ENCODE measurements at regions not wholly inside any gene's neighbourhood (a gene's known extent, or its start where the extent isn't known, plus 50 kb on each side); places are given as distances from the start of the nearest gene placed in this dataset.
"Not testable (repeated sequence)": the region's sequence is repeated elsewhere in the genome, so short reads cannot be mapped to it uniquely, and the experiment has no call there.

- not testable (repeated sequence) for DNase-seq
Measured at GRCh38 chr5:21274361-21274760, 1286.4 kb upstream of the CDH18 start.

DNA sequence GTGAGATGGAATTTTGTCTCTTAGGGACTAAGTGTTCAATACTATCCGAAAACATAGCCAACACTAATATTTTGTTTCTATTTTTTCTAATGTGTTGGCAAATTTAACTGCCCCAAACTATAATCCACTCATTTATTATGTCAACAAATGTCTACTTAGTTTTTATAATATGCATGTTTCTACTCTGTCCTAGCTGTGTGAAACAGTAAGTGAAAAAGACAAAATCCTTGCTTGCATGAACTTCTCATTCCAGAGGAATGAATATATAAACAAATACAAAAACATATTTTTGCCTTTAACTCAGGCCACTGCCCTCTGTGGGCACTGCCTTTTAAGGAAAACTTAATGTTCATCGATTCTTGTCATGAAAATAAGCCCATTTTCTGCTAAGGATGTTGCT is 1275.4 kb upstream of the CDH18 start:
- DNase-seq: no peak

- DNase-seq: peak; percentile 86
Measured at GRCh38 chr5:21254161-21254560, 1266.2 kb upstream of the CDH18 start.

- DNase-seq: no peak
Measured at GRCh38 chr5:21244982-21245381, 1257.0 kb upstream of the CDH18 start.

GRCh38 chr5:21238786-21239185 is 1250.8 kb upstream of the CDH18 start:
- no peak for DNase-seq

- DNase-seq: no peak
Measured at GRCh38 chr5:21237461-21237860, 1249.5 kb upstream of the CDH18 start.

- DNase-seq: no peak
Measured at GRCh38 chr5:21236971-21237427, 1249.0 kb upstream of the CDH18 start.

DNA sequence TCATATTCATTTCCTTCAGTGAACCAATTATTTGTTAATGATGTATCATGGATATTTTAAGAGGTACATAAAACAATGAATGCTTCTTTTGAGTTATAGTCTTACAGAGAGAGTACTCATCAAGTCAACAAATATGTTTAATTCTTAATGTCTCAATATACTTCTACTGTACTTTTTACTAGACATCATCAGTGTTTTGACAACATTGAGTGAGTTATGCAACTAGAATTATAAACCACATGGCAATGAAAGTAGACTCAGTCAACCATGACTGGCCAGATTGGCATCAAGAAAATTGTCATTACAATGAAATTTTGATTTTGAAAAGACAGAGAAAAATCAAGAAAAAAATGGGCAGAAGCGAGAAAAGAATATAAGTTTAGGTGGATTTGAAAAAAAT is 1248.1 kb upstream of the CDH18 start:
- no peak for DNase-seq

DNA sequence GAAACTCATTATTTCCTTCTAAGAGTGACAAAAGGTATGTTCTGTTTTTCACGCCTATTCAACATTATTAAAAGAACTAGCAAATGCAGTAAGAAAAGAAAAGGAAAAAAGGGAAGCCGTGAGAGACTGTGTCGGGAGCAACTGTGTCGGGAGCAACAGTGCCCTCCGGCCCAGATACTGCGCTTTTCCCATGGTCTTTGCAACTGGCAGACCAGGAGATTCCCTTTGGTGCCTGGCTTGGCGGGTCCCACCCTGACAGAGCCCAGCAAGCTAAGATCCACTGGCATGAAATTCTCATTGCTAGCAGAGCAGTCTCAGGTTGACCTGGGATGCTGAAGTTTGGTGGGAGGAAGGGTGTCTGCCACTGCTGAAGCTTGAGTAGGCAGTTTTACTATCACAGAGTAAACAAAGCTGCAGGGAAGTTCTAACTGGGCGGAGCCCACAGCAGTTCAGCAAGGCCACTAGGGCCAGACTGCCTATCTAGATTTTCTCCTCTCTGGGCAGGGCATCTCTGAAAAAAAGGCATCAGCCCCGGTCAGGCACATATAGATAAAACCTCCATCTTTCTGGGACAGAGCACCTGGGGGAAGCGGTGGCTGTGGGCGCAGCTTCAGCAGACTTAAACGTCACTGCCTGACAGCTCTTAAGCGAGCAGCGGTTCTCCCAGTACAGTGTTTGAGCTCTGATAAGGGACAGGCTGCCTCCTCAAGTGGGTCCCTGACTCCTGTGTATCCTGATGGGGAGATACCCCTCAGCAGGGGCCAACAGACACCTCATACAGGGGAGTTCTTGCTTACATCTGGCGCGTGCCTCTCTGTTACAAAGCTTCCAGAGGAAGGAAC is 1237.4 kb upstream of the CDH18 start:
- no peak for DNase-seq

DNA sequence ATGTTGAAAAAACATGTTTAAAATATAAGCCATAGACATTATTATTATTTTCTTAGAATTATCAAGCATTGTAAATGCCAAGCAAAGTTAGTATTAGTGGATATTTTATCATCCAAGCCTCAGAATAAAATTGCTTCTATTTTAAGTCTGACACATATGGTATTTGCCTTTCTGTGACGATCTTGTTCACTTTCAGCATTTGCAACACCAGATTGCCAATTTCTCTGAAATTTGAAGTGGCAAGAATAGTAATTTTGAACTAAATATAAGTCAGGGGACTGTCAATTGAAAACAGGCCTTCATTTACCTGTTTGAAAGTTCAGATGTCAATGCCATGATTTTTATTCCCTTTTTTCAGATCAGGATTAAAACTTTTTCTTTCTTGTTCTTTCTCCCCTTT is 1233.6 kb upstream of the CDH18 start:
- no peak for DNase-seq

- no peak for DNase-seq
Measured at GRCh38 chr5:21219966-21220365, 1232.0 kb upstream of the CDH18 start.

- DNase-seq: no peak
Measured at GRCh38 chr5:21219251-21219650, 1231.3 kb upstream of the CDH18 start.

- DNase-seq: no peak
Measured at GRCh38 chr5:21212026-21212425, 1224.0 kb upstream of the CDH18 start.

DNA sequence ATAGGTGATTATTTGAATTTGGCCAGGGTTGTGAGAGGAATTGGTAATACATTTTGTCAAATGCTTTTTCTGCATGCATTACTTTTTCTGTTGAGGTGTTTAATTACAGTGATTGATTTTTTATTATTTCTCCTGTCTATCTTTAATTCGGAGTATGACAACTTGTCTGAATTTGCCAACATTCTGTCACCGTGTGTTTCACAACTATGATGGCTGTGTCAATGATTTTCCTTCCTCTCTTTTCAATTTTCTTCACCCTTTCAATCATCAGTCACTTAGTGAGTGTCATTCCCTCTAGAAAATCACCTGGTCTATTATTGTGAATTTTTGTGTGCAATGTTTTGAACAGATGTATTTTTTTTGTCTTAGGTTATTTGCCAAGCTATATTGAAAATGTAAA is 1221.4 kb upstream of the CDH18 start:
- no peak for DNase-seq

- DNase-seq: no peak
Measured at GRCh38 chr5:21199087-21199486, 1211.1 kb upstream of the CDH18 start.

DNA sequence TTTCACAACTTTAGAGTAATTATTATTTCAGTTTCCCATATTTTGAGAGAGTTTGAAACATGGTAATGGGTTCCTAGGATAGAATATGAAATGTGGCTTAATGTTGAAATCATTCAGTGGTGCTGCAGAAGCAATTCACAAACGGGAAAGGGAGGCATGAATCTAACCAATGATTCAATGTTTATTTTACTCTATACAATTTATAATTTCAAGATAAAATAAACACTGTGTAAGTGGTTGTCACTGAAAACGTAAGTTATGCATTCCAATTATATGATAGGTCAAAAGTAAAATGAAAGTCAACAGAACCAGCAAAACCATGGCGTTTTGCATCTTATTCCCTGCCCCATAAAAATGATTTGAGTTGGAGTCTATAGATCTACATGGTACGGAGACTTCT is 1207.1 kb upstream of the CDH18 start:
- no peak for DNase-seq

DNA sequence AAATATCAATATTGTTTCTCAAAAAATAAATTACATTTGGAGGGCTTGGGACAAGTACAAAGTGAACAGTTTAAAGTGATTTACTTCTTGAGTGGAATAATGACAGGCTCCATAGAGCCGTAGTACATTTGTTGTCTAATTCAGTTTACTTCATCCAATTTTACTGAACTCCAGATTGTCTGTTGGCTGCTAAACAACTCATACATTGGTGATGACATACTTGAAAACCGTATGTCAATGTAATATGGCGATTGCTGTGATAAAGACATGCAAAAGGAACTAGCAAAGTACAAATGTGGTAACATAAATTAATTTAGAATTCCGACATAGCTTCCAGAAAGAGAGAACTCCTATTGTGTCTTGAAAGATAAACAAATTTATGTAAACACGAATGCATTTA is 1197.5 kb upstream of the CDH18 start:
- DNase-seq: no peak

DNA sequence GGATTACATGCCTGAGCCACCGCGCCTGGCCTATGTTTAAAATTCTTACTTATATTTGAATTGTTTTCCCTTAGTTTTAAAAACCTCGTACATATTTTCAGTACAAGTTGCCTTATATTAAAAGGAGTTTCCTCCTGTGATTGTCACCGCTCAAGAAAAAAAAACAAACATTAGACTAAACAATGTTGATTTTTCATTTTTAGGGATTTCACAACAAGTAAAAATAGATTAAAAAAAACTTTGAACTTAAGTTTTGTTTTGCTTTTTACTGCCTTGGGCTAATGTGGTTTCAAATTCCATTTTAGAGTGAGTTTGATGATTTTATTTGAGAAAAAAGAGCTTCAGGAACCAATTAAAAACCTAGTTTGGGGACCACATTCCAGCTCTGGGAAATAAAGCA is 1196.6 kb upstream of the CDH18 start:
- no peak for DNase-seq

DNA sequence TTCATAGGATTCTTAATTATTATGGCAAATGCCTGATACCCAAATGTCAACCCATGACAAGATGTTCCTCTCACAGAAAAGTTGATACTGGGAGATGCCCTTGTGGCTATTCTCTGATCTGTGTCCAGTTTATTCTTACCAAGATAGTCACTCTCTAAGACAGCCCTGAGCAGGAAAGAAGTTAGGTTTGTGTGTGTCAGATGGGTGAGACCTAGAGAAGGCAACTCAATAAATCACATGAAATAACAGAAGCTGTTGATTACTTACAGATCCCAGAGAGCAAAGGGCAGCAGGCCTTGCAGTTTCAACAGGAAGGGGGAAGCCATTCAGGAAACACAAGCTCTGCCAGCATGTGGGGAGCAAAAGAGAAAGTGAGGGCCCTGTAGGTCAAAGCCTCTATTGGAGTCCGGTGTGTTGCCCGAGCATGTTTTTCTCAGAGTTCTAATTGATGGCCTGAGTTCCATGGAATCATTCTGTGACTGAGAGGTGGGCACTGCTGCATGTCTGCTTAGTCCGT is 1193.7 kb upstream of the CDH18 start:
- no peak for DNase-seq

GRCh38 chr5:21173526-21173925 is 1185.5 kb upstream of the CDH18 start:
- no peak for DNase-seq

DNA sequence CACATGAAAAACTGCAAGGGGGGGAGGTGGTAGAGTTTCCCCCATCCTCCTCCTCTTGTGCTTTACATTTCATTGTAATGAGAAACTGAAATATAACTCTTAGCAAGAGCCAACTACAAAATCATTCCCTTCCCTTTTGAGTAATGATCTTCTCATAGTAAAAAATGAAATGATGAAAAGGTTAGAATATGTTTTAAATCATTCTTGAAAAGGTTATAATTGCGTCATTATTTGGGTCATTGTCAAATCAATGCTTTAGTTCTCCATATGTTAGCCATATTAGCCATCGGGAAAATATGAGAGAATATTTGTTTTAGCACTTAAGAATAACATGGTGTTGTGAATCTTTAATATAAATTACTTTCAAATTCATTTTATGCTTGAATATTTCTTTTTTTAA is 1185.0 kb upstream of the CDH18 start:
- no peak for DNase-seq

DNA sequence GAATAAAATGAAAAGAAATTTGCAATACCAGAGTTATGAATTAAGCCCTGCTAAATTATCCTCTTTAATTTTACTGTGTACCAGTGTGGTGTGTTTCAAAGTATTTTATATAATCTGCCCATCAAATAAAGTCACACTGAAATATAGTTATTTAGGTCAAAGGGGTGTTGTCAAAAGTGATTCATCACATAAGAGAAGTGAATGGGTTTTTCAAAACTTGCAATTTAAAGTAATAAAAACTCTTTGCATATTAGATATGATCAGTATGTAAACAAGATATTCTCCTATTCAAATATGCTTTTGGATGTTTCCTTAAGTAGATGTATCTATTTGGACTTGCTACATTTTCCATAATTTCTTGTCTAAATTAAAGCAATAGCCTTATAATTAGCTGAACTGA is 1183.0 kb upstream of the CDH18 start:
- no peak for DNase-seq

- DNase-seq: no peak
Measured at GRCh38 chr5:21168557-21168956, 1180.6 kb upstream of the CDH18 start.

GRCh38 chr5:21165344-21165743 is 1177.3 kb upstream of the CDH18 start:
- no peak for DNase-seq

DNA sequence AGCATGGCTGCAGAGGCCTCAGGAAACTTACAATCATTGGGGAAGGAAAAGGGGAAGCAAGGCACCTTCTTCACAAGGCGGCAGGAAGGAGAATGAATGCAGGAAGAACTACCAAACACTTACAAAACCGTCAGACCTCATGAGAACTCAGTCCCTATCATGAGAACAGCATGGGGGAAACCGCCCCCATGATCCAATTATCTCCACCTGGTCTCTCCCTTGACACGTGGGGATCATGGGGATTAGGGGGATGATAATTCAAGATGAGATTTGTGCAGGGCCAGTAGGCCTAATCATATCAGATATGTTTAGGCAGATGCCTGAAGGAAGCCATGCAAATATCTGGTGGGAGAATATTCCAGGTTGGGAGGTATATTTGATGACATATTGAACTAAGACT is 1176.4 kb upstream of the CDH18 start:
- DNase-seq: no peak

Measured in DMS 273 treated with DMSO at 0.1 percent for 48 hours (cell line).